ENCODE measurements at regions not wholly inside any gene's neighbourhood (a gene's known extent, or its start where the extent isn't known, plus 50 kb on each side); places are given as distances from the start of the nearest gene placed in this dataset.
"Not testable (repeated sequence)": the region's sequence is repeated elsewhere in the genome, so short reads cannot be mapped to it uniquely, and the experiment has no call there.

GRCh38 chr9:94188246-94188645 is 70.9 kb upstream of the ZNF169 start:
- no peak overlapping the region for H3K4me3 ChIP-seq (ENCODE audit: low read length)
- H3K27ac ChIP-seq (ENCODE audit: low read length) = no peak overlapping the region
- H2AFZ ChIP-seq (ENCODE audit: low read depth, low read length) = no peak overlapping the region
- H3K27me3 ChIP-seq (ENCODE audit: insufficient read depth, low read depth, low read length) = no peaks in the 10 kb centered on the region
- peaks cover 3% of the 10 kb centered on the region for H3K36me3 ChIP-seq (ENCODE audit: insufficient read depth, low read length)
- no peaks in the 10 kb centered on the region for H3K9me3 ChIP-seq (ENCODE audit: low read length)
- no peak overlapping the region for H3K9ac ChIP-seq (ENCODE audit: low read length)
- no peaks in the 10 kb centered on the region for H4K20me1 ChIP-seq (ENCODE audit: insufficient read depth)
- no peak overlapping the region for H3K4me2 ChIP-seq (ENCODE audit: low read length)
- no peak for TF ChIP-seq EP300 (conservative IDR thresholded peaks at IDR 0.05; ENCODE audit: poor library complexity, severe bottlenecking)
- no peak for TF ChIP-seq SMC3 (conservative IDR thresholded peaks at IDR 0.05; ENCODE audit: poor library complexity)
- no peak for TF ChIP-seq REST (IDR thresholded peaks at IDR 0.05; ENCODE audit: borderline replicate concordance)
- no peak for TF ChIP-seq POLR2AphosphoS5 (IDR thresholded peaks at IDR 0.05)
- no peak for TF ChIP-seq MXI1 (conservative IDR thresholded peaks at IDR 0.05; ENCODE audit: poor library complexity, severe bottlenecking)
- no peak for TF ChIP-seq CTCF (IDR thresholded peaks at IDR 0.05; ENCODE audit: poor library complexity, severe bottlenecking)
- TF ChIP-seq EZH2 (IDR thresholded peaks at IDR 0.05; ENCODE audit: borderline replicate concordance, insufficient read depth, low read length, poor library complexity, severe bottlenecking) = no peak
- TF ChIP-seq TAF1 (IDR thresholded peaks at IDR 0.05; ENCODE audit: low read depth) = no peak
- no peak for TF ChIP-seq RAD21 (conservative IDR thresholded peaks at IDR 0.05)
- H3K79me2 ChIP-seq (replicated peaks; ENCODE audit: insufficient read depth, low read length) = no peaks in the 10 kb centered on the region
- no peaks in the 10 kb centered on the region for H3F3A ChIP-seq (ENCODE audit: insufficient read depth, low read length, poor library complexity, severe bottlenecking)
- no peaks in the 10 kb centered on the region for H3K9me2 ChIP-seq (ENCODE audit: insufficient read depth, low read length)

GRCh38 chr9:94191706-94192105 is 67.4 kb upstream of the ZNF169 start:
- not testable (repeated sequence) for H3K4me3 ChIP-seq (ENCODE audit: low read length); H2AFZ ChIP-seq (ENCODE audit: low read depth, low read length); H3K9me2 ChIP-seq (ENCODE audit: insufficient read depth, low read length); H3K36me3 ChIP-seq (ENCODE audit: insufficient read depth, low read length); H3K4me2 ChIP-seq (ENCODE audit: low read length); H3K9ac ChIP-seq (ENCODE audit: low read length); H4K20me1 ChIP-seq (ENCODE audit: insufficient read depth); H3F3A ChIP-seq (ENCODE audit: insufficient read depth, low read length, poor library complexity, severe bottlenecking); H3K9me3 ChIP-seq (ENCODE audit: low read length); H3K27ac ChIP-seq (ENCODE audit: low read length); H3K79me2 ChIP-seq (replicated peaks; ENCODE audit: insufficient read depth, low read length); H3K27me3 ChIP-seq (ENCODE audit: insufficient read depth, low read depth, low read length)

- H3K9me2 ChIP-seq (ENCODE audit: insufficient read depth, low read length) = no peaks in the 10 kb centered on the region
- no peaks in the 10 kb centered on the region for H3K36me3 ChIP-seq (ENCODE audit: insufficient read depth, low read length)
- H4K20me1 ChIP-seq (ENCODE audit: insufficient read depth) = no peaks in the 10 kb centered on the region
- H3F3A ChIP-seq (ENCODE audit: insufficient read depth, low read length, poor library complexity, severe bottlenecking) = no peaks in the 10 kb centered on the region
- no peak overlapping the region for H3K27ac ChIP-seq (ENCODE audit: low read length)
- no peak overlapping the region for H3K9ac ChIP-seq (ENCODE audit: low read length)
- no peak for TF ChIP-seq CTCF (IDR thresholded peaks at IDR 0.05; ENCODE audit: poor library complexity, severe bottlenecking)
- no peak for TF ChIP-seq EP300 (conservative IDR thresholded peaks at IDR 0.05; ENCODE audit: poor library complexity, severe bottlenecking)
- no peak for TF ChIP-seq REST (IDR thresholded peaks at IDR 0.05; ENCODE audit: borderline replicate concordance)
- TF ChIP-seq MXI1 (conservative IDR thresholded peaks at IDR 0.05; ENCODE audit: poor library complexity, severe bottlenecking) = no peak
- no peak for TF ChIP-seq RAD21 (conservative IDR thresholded peaks at IDR 0.05)
- TF ChIP-seq SMC3 (conservative IDR thresholded peaks at IDR 0.05; ENCODE audit: poor library complexity) = no peak
- TF ChIP-seq POLR2AphosphoS5 (IDR thresholded peaks at IDR 0.05) = no peak
- no peak for TF ChIP-seq EZH2 (IDR thresholded peaks at IDR 0.05; ENCODE audit: borderline replicate concordance, insufficient read depth, low read length, poor library complexity, severe bottlenecking)
- TF ChIP-seq TAF1 (IDR thresholded peaks at IDR 0.05; ENCODE audit: low read depth) = no peak
- no peaks in the 10 kb centered on the region for H3K9me3 ChIP-seq (ENCODE audit: low read length)
- no peaks in the 10 kb centered on the region for H3K79me2 ChIP-seq (replicated peaks; ENCODE audit: insufficient read depth, low read length)
- no peaks in the 10 kb centered on the region for H3K27me3 ChIP-seq (ENCODE audit: insufficient read depth, low read depth, low read length)
- no peak overlapping the region for H2AFZ ChIP-seq (ENCODE audit: low read depth, low read length)
- H3K4me2 ChIP-seq (ENCODE audit: low read length) = no peak overlapping the region
- H3K4me3 ChIP-seq (ENCODE audit: low read length) = no peak overlapping the region
Measured at GRCh38 chr9:94198414-94198813, 60.7 kb upstream of the ZNF169 start.
